ENCODE measurements at regions not wholly inside any gene's neighbourhood (a gene's known extent, or its start where the extent isn't known, plus 50 kb on each side); places are given as distances from the start of the nearest gene placed in this dataset.

GRCh38 chr20:39245685-39246311, 283.7 kb downstream of the DHX35 start:
- TF ChIP-seq CTCF (IDR thresholded peaks at IDR 0.05) = no peak
- TF ChIP-seq POLR2AphosphoS5 (IDR thresholded peaks at IDR 0.05) = no peak
- TF ChIP-seq POLR2A (IDR thresholded peaks at IDR 0.05) = no peak
- TF ChIP-seq EP300 (IDR thresholded peaks at IDR 0.05) = no peak
